ENCODE measurements at regions not wholly inside any gene's neighbourhood (a gene's known extent, or its start where the extent isn't known, plus 50 kb on each side); places are given as distances from the start of the nearest gene placed in this dataset.
A peak's percentile ranks its signal among the peaks of the same experiment; 100 is the strongest.

- TF ChIP-seq CTCF (conservative IDR thresholded peaks at IDR 0.05; ENCODE audit: low read depth, low read length) (peak; percentile 76), RCOR1 (IDR thresholded peaks at IDR 0.05; ENCODE audit: insufficient replicate concordance, low read length) (no peak)
Measured at GRCh38 chr20:4091490-4092479, 56.8 kb upstream of the SMOX start.
